Stimulated activated CD4-positive, alpha-beta T cell treated with anti-CD3 and anti-CD28 coated beads, Interleukin-12 subunit alpha, Interleukin-12 subunit beta, amount 100 ng/mL, for 48 hours (primary cell): ENCODE measurements at regions not wholly inside any gene's neighbourhood (a gene's known extent, or its start where the extent isn't known, plus 50 kb on each side); places are given as distances from the start of the nearest gene placed in this dataset.
"Not testable (repeated sequence)": the region's sequence is repeated elsewhere in the genome, so short reads cannot be mapped to it uniquely, and the experiment has no call there.

ENCODE experiments used
- DNase-seq, 3 donors: peaks; one replicate each; pipeline ENCODE4 v3.0.0-alpha.2; 2020; ENCODE audit warnings: low read depth in 2 of 3, low spot score in 1 of 3

DNA sequence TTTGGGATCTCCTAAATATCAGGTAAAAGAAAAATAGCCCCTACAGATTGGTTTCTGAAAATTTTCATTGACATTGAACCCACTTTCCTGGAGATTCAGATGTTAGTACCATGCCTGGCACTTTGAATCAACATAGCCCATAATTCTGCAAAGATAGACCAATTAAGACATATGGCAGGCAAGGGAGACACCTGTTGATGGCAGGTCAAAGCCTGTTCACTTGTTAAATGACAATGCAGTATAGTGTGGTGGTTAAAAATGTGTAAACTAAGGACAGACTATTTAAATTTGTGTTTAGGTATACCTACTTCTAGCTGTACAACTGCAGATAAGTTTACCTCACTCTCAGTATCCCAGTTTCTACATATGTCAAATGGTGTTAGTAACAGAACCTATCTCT is 178.1 kb upstream of the MMADHC start:
- no peak for DNase-seq

GRCh38 chr2:149765003-149765402 is 177.4 kb upstream of the MMADHC start:
- no peak for DNase-seq

DNA sequence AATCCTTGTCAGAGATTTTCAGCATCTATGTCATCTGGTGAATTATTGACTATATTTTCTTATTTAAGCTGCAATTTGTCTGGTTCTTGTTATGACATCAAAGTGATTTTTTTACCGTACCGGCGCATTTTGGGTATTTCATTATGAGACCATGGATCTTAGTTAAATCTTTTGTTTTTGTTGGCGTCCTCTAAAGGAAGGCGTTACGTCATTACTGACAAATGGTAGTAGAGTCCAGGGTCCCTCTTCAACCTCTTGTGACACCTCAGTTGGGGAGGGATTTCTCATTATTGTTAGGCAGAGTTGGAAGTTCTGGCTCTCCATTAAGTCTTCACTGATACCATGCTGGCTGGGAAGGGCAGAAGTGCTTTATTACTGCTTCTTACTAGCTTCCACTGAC is 175.8 kb upstream of the MMADHC start:
- DNase-seq, result no peak

DNA sequence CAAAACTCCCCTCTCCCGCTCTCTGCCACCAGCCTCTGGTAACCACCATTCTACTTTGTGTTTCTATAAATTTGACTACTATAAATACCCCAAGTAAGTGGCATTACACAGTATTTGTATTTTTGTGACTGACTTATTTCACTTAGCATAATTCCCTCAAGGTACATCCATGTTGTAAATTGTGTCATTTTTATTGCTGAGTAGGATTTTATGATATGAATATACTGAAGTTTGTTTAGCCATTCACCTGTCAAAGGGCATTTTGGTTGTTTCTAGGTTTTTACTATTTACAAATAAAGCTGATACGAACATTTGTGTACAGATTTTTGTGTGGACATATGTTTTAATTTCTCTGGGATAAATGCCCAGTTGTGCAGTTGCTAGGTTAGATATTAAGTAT is 174.0 kb upstream of the MMADHC start:
- DNase-seq, result no peak

DNA sequence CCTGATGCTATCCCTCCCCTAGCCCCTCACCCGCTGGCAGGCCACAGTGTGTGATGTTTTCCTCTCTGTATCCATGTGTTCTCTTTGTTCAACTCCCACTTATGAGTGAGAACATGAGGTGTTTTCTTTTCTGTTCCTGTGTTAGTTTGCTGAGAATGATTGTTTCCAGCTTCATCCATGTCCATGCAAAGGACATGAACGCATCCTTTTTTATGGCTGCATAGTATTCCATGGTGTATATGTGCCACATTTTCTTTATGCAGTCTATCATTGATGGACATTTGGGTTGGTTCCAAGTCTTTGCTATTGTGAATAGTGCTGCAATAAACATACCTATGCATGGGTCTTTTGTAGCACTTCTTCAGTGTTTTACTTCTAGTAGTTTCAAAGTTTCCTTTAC is 171.8 kb upstream of the MMADHC start:
- DNase-seq, result not testable (repeated sequence)

- DNase-seq, result not testable (repeated sequence)
Measured at GRCh38 chr2:149754722-149755121, 167.1 kb upstream of the MMADHC start.

- DNase-seq, result no peak
Measured at GRCh38 chr2:149747456-149747855, 159.9 kb upstream of the MMADHC start.

- no peak for DNase-seq
Measured at GRCh38 chr2:149745396-149746230, 158.0 kb upstream of the MMADHC start.

DNA sequence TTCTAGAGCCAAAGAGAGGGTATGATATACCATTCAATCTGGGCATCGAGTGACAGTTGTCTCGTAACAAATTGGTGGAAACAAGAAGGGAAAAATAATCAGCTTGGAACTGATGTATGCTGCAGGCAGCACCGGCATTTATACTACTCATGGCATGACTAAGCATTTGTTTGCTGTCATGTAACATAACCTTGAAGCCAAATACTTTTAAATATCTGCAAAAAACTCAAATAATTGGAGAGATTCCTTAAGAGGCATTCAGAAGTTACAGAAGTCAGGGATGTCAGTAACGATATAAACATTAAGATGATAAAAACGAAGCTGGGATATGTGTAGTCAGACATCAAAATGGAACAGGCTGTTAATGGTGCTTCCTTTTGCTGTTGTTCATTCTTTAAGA is 157.3 kb upstream of the MMADHC start:
- no peak for DNase-seq

- no peak for DNase-seq
Measured at GRCh38 chr2:149743842-149744448, 156.4 kb upstream of the MMADHC start.

DNA sequence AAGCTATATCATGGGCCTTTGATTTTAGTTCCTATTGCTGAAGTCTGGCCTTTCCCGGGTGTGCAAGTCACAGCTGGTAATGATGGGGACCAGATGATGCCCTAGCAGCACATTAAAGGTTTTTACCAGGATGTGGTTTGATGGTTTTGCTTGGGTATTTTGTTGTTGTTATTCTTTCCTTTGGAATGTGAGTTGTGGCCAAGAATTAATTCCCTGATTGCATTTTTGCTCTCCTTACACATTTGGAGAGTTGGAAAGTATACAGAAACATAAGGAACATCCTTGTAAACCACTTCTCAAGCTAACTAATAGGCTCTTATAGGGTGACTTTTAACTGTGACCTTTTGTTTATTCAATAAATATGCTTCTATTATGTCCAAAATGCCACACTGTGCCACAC is 154.1 kb upstream of the MMADHC start:
- DNase-seq, result no peak

DNA sequence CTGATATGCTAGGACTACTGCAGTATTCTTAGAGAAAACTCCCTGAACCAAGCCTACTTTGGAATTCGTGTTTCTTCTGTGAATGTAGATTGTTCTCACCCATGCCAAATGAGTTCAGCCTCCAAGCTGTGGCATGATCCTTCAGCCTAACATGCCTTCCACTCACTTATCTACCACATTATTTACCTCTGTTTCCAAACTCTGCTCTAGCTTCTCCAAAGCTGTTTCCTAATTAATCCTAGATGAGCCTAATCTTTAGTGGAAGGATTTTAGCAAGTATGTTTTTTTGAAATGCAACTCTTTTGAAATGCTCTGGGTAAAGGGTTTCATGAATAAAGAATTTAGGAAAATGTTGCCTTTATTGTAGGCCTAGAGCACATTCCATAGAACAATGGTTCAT is 152.9 kb upstream of the MMADHC start:
- no peak for DNase-seq

GRCh38 chr2:149739883-149740265 is 152.3 kb upstream of the MMADHC start:
- DNase-seq, result no peak

DNA sequence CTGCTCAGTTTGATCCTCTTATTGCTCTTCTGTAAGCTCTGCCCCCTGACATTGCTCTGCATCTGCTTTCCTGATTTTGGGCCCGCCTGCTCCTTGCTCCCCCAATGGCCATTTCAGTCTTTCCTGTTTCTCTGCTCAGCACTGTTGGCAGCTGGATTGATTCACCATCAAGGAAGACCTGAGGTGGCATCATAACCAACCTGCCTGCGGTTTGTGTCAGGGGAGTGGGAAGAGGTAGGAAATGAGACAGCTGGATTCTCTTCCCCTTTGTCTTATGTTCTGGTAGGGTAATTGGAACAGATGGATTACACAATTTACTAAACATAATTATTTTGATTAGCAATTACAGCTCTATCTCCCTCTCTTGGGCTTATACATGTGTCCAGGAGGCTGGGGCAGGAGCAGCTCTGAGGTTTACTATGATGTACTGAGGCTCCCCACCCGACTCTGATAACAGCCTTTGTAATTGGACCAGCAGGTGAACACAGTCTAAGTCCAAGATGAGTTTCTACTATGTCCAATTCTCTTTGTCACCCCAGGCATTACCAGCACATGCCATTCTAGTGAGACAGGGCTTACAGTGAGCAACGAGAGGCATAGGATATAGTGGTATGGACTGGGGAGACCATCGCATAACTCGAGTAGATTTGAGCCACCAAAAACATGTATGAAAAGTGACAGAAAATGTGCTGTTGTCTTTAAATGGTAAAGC is 151.8 kb upstream of the MMADHC start:
- DNase-seq, result no peak

DNA sequence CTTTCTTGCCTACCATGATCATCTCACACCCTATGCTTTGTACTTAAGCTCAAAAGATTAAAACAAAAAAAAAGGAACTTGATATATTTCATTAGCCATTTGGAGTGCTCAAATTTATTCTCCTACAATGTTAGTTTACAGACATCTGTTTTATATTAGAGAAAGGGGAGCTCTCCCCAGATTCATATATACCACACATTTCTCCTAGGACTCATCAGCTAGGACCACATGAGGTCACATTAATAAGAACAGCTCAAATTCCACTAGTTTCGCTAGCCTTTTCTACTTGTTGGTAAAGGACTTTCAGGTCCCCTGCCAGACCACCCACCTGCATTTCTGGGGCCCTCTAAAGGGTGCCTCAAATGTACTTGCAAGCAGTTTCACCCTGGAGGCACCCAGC is 151.2 kb upstream of the MMADHC start:
- no peak for DNase-seq

GRCh38 chr2:149737896-149738295 is 150.3 kb upstream of the MMADHC start:
- no peak for DNase-seq

GRCh38 chr2:149735237-149735958 is 147.8 kb upstream of the MMADHC start:
- no peak for DNase-seq

- DNase-seq, result no peak
Measured at GRCh38 chr2:149733936-149734685, 146.5 kb upstream of the MMADHC start.

DNA sequence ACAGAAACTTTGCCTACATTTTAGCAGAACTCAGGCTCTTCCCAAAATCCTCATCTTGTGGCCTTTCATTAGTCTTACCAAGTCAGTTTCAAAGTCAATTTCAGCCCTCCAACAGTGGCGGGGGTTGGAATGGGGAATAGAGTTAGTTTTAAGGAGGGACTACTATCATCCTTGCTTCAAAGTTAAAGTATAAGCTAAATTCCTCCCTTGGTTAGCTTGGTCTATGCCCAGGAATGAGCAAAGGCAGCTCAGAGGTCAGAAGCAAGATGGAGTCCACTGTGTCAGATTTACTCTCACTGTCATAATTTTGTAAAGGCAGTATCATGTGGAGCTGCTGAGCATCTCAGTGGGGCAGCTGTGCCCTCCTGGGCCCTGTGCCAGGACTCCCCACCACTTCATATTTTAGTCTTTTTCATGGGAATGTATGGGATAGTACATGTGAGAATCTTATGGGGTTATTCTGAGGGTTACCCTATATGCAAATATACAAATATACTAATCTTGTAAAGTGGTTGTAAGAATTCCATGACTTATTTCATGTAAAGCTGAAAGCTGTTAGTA is 145.2 kb upstream of the MMADHC start:
- no peak for DNase-seq

- DNase-seq, result no peak
Measured at GRCh38 chr2:149732001-149732685, 144.6 kb upstream of the MMADHC start.
